ENCODE measurements at regions not wholly inside any gene's neighbourhood (a gene's known extent, or its start where the extent isn't known, plus 50 kb on each side); places are given as distances from the start of the nearest gene placed in this dataset.

DNA sequence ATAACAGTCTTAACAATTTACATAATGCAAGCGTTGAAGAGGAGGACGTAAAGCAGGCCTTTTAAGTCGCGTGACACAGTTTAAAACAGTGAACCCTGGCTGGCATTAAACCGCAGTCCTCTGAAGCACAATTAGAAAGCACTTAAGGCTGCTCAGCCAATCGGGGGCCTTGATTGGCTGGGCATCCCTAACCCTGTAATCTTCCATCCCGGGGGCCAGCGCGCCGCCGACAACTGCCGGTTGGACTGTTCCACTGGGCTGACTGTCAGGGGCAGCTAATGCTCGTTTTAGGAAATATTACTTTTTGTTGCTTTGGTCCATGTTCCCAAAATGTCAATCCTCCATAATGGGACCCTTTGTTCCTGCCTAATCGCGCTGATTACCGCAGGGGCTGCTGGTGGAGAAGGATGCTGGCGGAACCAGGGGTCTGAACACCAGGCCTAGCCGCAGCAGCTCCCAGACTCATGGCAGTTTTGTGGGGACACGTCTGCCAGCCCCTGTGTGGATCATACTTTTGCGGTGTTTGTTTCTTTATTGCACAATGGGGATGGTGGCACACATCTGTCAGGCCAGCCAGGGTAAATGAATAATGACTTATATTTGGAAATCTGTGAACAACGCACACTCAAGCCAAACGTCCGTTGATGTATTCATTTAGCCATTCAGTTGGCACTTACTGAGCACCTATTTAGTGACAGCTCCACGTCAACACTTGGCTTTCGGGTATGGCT is 127.1 kb upstream of the SPACA7 start:
- peaks cover 79% of the 10 kb centered on the region for H3K27me3 Mint-ChIP-seq (ENCODE audit: low read depth, unreplicated experiment)
- Histone ChIP-seq H3K9ac (ENCODE audit: low read length) (no peak overlapping the region), H3K27me3 (ENCODE audit: insufficient read depth, low read length) (no peaks in the 10 kb centered on the region), H3K36me3 (ENCODE audit: insufficient read depth, low read length) (no peaks in the 10 kb centered on the region), H3K4me3 (ENCODE audit: insufficient read depth, low read depth, low read length) (no peak overlapping the region), H3K4me2 (ENCODE audit: low read length) (no peak overlapping the region), H3K9me3 (ENCODE audit: insufficient read depth, low read depth, low read length) (peaks cover 19% of the 10 kb centered on the region), H3K4me1 (ENCODE audit: insufficient read depth, low read length) (no peaks in the 10 kb centered on the region), H2AFZ (ENCODE audit: low read depth, low read length) (no peak overlapping the region), H3K79me2 (ENCODE audit: insufficient read depth, low read length) (no peaks in the 10 kb centered on the region), H3K27ac (ENCODE audit: low read depth, low read length) (no peak overlapping the region), H4K20me1 (ENCODE audit: insufficient read depth, low read length) (no peaks in the 10 kb centered on the region)
- DNase-seq (ENCODE audit: low read depth) (no peak), FAIRE-seq (no peak)
- no peak overlapping the region for H3K4me3 Mint-ChIP-seq (ENCODE audit: unreplicated experiment)
- no peaks in the 10 kb centered on the region for H3K36me3 Mint-ChIP-seq (ENCODE audit: low read depth, unreplicated experiment)
- no peaks in the 10 kb centered on the region for H3K4me1 Mint-ChIP-seq (ENCODE audit: low read depth, unreplicated experiment)
- TF ChIP-seq, protein P1, sequence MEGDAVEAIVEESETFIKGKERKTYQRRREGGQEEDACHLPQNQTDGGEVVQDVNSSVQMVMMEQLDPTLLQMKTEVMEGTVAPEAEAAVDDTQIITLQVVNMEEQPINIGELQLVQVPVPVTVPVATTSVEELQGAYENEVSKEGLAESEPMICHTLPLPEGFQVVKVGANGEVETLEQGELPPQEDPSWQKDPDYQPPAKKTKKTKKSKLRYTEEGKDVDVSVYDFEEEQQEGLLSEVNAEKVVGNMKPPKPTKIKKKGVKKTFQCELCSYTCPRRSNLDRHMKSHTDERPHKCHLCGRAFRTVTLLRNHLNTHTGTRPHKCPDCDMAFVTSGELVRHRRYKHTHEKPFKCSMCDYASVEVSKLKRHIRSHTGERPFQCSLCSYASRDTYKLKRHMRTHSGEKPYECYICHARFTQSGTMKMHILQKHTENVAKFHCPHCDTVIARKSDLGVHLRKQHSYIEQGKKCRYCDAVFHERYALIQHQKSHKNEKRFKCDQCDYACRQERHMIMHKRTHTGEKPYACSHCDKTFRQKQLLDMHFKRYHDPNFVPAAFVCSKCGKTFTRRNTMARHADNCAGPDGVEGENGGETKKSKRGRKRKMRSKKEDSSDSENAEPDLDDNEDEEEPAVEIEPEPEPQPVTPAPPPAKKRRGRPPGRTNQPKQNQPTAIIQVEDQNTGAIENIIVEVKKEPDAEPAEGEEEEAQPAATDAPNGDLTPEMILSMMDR (IDR thresholded peaks at IDR 0.05; ENCODE audit: insufficient read depth, low read depth, low read length), result no peak
- no peaks in the 10 kb centered on the region for H3K9me3 Mint-ChIP-seq (ENCODE audit: unreplicated experiment)
- no peak overlapping the region for H3K27ac Mint-ChIP-seq (ENCODE audit: unreplicated experiment)

DNA sequence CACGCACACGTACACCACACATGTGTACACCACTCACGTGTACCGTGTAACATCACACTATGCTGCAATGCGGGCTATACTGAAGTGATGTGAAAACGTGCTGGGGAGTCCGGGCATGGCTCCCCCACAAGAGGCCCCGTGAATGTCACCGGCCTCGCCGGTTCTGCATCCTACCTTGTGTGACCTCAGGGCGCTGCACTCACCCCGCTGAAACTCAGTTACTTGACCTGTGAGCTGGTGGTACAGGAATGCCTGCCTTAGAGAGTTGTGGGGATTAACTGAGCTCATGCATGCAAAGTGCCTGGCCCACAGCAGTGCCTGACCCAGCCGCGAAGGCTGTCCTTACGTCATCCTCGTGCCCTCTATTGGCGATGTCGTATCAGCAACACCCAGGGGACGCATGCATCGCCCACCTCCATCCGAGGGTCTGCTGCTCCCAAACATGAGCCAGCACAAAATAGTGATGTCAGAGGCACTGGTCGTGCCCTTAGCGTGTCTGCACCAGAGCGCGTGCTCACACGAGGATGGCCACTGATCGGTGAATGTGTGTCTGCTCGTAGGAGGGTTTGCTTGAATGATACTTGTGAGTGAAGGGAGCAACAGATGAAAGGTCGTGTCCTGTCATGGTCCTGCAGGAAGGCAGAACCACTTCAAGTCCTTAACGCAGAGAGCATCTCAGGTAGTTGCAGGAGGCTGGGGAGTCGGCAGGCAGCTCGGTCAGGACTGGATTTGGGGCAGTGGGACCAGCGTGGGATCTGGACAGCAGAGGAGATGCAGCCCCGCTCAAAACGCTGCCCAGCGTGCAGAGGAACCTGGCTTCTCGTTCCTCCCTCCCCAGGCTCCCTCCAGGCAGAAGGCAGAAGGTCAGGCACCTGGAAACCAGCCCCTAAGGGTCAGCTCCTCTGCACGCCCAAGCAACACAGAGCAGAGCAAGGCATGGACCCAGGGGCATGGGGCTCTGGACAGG is 126.2 kb upstream of the SPACA7 start:
- Histone ChIP-seq H3K36me3 (ENCODE audit: insufficient read depth, low read length) (no peaks in the 10 kb centered on the region), H3K4me3 (ENCODE audit: insufficient read depth, low read depth, low read length) (no peak overlapping the region), H4K20me1 (ENCODE audit: insufficient read depth, low read length) (no peaks in the 10 kb centered on the region), H3K9ac (ENCODE audit: low read length) (no peak overlapping the region), H3K4me2 (ENCODE audit: low read length) (no peak overlapping the region), H3K4me1 (ENCODE audit: insufficient read depth, low read length) (no peaks in the 10 kb centered on the region), H3K27me3 (ENCODE audit: insufficient read depth, low read length) (no peaks in the 10 kb centered on the region), H3K27ac (ENCODE audit: low read depth, low read length) (no peak overlapping the region), H3K79me2 (ENCODE audit: insufficient read depth, low read length) (no peaks in the 10 kb centered on the region), H3K9me3 (ENCODE audit: insufficient read depth, low read depth, low read length) (peaks cover 19% of the 10 kb centered on the region), H2AFZ (ENCODE audit: low read depth, low read length) (no peak overlapping the region)
- Mint-ChIP-seq H3K27me3 (ENCODE audit: low read depth, unreplicated experiment) (peaks cover 75% of the 10 kb centered on the region), H3K27ac (ENCODE audit: unreplicated experiment) (no peak overlapping the region), H3K9me3 (ENCODE audit: unreplicated experiment) (peaks cover 1% of the 10 kb centered on the region), H3K36me3 (ENCODE audit: low read depth, unreplicated experiment) (no peaks in the 10 kb centered on the region), H3K4me3 (ENCODE audit: unreplicated experiment) (no peak overlapping the region), H3K4me1 (ENCODE audit: low read depth, unreplicated experiment) (no peaks in the 10 kb centered on the region)
- TF ChIP-seq, protein P1 (IDR thresholded peaks at IDR 0.05; ENCODE audit: insufficient read depth, low read depth, low read length), result no peak
- no peak for TF ChIP-seq EZH2 (IDR thresholded peaks at IDR 0.05; ENCODE audit: insufficient read depth, low read length)
- FAIRE-seq (no peak), DNase-seq (ENCODE audit: low read depth) (no peak)

Data from astrocyte (in vitro differentiated cells and primary cell).